ENCODE measurements at regions not wholly inside any gene's neighbourhood (a gene's known extent, or its start where the extent isn't known, plus 50 kb on each side); places are given as distances from the start of the nearest gene placed in this dataset.

DNA sequence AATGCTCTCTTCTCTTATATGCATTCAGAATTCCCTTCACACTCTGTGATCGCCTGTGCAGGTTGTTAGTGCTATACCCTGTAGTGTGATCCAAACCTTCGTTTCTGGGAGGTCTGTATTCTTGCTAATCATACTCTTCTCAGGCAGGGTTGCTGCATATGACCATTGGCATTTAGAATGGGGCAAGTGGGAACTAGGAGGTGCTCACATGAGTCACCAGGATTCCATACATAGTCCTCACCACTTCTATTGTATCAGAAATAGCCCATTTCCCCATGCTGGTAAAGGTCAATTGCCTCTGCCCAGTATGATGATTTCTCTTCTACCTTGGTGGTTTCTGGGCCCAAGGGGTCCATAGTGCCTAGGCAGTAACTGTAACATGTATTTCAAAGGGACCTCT lies 443.5 kb upstream of the CDH6 start:
- TF ChIP-seq, protein P1, sequence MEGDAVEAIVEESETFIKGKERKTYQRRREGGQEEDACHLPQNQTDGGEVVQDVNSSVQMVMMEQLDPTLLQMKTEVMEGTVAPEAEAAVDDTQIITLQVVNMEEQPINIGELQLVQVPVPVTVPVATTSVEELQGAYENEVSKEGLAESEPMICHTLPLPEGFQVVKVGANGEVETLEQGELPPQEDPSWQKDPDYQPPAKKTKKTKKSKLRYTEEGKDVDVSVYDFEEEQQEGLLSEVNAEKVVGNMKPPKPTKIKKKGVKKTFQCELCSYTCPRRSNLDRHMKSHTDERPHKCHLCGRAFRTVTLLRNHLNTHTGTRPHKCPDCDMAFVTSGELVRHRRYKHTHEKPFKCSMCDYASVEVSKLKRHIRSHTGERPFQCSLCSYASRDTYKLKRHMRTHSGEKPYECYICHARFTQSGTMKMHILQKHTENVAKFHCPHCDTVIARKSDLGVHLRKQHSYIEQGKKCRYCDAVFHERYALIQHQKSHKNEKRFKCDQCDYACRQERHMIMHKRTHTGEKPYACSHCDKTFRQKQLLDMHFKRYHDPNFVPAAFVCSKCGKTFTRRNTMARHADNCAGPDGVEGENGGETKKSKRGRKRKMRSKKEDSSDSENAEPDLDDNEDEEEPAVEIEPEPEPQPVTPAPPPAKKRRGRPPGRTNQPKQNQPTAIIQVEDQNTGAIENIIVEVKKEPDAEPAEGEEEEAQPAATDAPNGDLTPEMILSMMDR (IDR thresholded peaks at IDR 0.05; ENCODE audit: low read depth, low read length), result no peak
- no peak for TF ChIP-seq POLR2A (IDR thresholded peaks at IDR 0.05; ENCODE audit: extremely low read depth, insufficient read length)
